Suprapubic skin (tissue), 4 donors: ENCODE measurements at regions not wholly inside any gene's neighbourhood (a gene's known extent, or its start where the extent isn't known, plus 50 kb on each side); places are given as distances from the start of the nearest gene placed in this dataset.

Experiments used
- DNase-seq, 2 donors: peaks; one replicate each; pipeline ENCODE4 v3.0.0-alpha.2; 2019; ENCODE audit warnings: low spot score in 2 of 2
- H3K27ac ChIP-seq: fragments of 200-600 bp; sonication (generic); one replicate; pipeline ENCODE4 v1.5.1; 2019
- H3K27me3 ChIP-seq: fragments of 200-600 bp; sonication (generic); one replicate; pipeline ENCODE4 v1.5.1; 2019
- H3K36me3 ChIP-seq: fragments of 200-600 bp; sonication (generic); one replicate; pipeline ENCODE4 v1.5.1; 2019
- H3K4me1 ChIP-seq: fragments of 200-600 bp; sonication (generic); one replicate; pipeline ENCODE4 v1.5.1; 2019
- H3K4me3 ChIP-seq: fragments of 200-600 bp; sonication (generic); one replicate; pipeline ENCODE4 v1.5.1; 2019; ENCODE audit warnings: mild to moderate bottlenecking
- H3K9me3 ChIP-seq: fragments of 200-600 bp; sonication (generic); one replicate; pipeline ENCODE4 v1.5.1; 2019
- EP300 ChIP-seq: sonication (generic); formaldehyde crosslinking; IDR thresholded peaks from one replicate; pipeline ENCODE4 v1.6.1; 2017; ENCODE audit warnings: antibody characterized with exemption
- POLR2A ChIP-seq, 2 donors: fragments of 450-650 bp; IDR thresholded peaks; one replicate each; pipeline ENCODE4 v1.6.1; 2017; ENCODE audit warnings: antibody characterized with exemption in 2 of 2, mild to moderate bottlenecking in 2 of 2, moderate library complexity in 2 of 2
- POLR2AphosphoS5 ChIP-seq, 3 donors: sonication (generic); formaldehyde crosslinking; IDR thresholded peaks; one replicate each; pipeline ENCODE4 v1.6.1; 2017; ENCODE audit warnings: antibody characterized with exemption in 3 of 3
- WGBS: methylation state at CpG from one replicate; pipeline ENCODE4 v1.1.5; 2018; 5-methylcytosine and 5-hydroxymethylcytosine counted together
- TF ChIP-seq, protein P1 (sequence below), 2 donors: fragments of 200-600 bp in 1 of 2; fragments of 450-650 bp in 1 of 2; sonication (generic) in 1 of 2; IDR thresholded peaks; one replicate each; pipeline ENCODE4 v1.5.1; 2016 to 2019; ENCODE audit warnings: antibody characterized with exemption in 2 of 2, mild to moderate bottlenecking in 1 of 2, moderate library complexity in 1 of 2

DNA sequence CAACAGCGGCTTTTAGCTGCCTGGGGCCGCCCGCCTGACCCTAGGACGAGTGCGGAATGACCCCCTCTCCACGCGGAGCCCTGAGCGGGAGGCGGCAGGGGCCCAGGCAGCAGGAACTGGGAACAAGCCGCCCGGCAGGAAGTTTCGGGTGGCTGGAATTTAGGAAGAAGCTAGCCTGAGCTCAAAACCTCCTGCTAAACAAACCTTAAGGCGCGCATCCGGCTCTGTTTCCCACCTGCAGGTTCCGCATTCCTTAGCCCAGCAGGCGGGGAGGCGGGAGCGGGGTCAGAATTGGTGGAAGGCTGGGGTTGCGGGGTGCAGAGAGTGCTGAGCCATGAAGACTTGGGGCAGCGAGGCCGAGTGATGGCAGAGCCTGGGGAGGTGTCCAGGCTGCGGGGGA is 813.9 kb downstream of the KCNJ18 start:
- H3K27me3 ChIP-seq, result no peaks in the 10 kb centered on the region
- no peak for DNase-seq
- H3K27ac ChIP-seq, result no peak overlapping the region
- no peak overlapping the region for H3K4me3 ChIP-seq
- H3K9me3 ChIP-seq, result peaks cover 6% of the 10 kb centered on the region
- no peaks in the 10 kb centered on the region for H3K4me1 ChIP-seq
- WGBS, result 80% methylated on average over 23 of the region's 23 CpGs
- no peak for TF ChIP-seq POLR2AphosphoS5 (IDR thresholded peaks at IDR 0.05)
- TF ChIP-seq, protein P1, sequence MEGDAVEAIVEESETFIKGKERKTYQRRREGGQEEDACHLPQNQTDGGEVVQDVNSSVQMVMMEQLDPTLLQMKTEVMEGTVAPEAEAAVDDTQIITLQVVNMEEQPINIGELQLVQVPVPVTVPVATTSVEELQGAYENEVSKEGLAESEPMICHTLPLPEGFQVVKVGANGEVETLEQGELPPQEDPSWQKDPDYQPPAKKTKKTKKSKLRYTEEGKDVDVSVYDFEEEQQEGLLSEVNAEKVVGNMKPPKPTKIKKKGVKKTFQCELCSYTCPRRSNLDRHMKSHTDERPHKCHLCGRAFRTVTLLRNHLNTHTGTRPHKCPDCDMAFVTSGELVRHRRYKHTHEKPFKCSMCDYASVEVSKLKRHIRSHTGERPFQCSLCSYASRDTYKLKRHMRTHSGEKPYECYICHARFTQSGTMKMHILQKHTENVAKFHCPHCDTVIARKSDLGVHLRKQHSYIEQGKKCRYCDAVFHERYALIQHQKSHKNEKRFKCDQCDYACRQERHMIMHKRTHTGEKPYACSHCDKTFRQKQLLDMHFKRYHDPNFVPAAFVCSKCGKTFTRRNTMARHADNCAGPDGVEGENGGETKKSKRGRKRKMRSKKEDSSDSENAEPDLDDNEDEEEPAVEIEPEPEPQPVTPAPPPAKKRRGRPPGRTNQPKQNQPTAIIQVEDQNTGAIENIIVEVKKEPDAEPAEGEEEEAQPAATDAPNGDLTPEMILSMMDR (IDR thresholded peaks at IDR 0.05), result no peak
- TF ChIP-seq EP300, result no peak
- TF ChIP-seq POLR2A (IDR thresholded peaks at IDR 0.05), result no peak
- no peaks in the 10 kb centered on the region for H3K36me3 ChIP-seq

DNA sequence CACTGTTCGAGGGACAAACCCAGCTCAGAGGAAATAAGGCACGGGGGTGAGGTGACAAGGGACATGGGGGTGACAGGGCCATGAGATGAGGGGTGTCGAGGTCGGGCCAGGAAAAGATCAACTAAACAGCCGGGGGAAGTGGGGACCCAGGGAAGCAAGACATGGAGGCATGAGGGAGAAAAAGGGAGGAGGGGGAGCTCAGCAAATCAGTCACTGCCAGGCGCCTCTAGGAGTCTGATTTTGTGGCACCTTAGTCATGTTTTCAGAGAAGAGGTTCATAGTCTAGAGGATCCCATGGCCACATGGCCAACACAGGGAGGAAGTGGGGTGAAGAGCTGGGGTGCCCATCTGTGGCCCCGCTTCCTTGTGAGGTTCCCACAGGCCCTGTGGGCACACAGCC is 814.5 kb downstream of the KCNJ18 start:
- no peak for TF ChIP-seq POLR2AphosphoS5 (IDR thresholded peaks at IDR 0.05)
- no peak for TF ChIP-seq POLR2A (IDR thresholded peaks at IDR 0.05)
- TF ChIP-seq, protein P1 (IDR thresholded peaks at IDR 0.05), result no peak
- no peak for TF ChIP-seq EP300
- H3K4me3 ChIP-seq, result no peak overlapping the region
- H3K27me3 ChIP-seq, result no peaks in the 10 kb centered on the region
- DNase-seq, result no peak
- H3K27ac ChIP-seq, result no peak overlapping the region
- no peaks in the 10 kb centered on the region for H3K36me3 ChIP-seq
- WGBS, result 83% methylated on average over 7 of the region's 7 CpGs
- H3K4me1 ChIP-seq, result no peaks in the 10 kb centered on the region
- H3K9me3 ChIP-seq, result peaks cover 6% of the 10 kb centered on the region

DNA sequence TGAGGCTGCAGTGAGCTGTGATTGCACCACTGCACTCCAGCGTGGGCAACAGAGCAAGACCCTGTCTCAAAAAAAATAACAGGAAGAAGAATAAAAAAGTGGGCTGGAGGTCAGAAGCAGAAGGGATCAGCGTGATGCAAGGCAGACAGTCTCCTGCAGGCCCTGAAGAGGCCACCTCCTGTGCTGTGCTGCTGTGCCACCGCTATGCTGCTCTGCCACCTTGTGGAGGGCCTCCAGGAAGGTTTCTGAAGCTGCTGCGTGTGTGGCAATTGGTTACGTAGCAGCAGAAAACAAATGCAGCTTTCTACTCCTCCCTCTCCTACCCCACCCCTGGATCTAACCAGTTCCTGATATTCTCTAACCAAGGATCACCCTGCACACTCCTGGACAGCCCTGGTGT is 815.5 kb downstream of the KCNJ18 start:
- H3K27ac ChIP-seq, result no peak overlapping the region
- no peak for TF ChIP-seq POLR2A (IDR thresholded peaks at IDR 0.05)
- no peak for TF ChIP-seq EP300
- TF ChIP-seq, protein P1 (IDR thresholded peaks at IDR 0.05), result no peak
- TF ChIP-seq POLR2AphosphoS5 (IDR thresholded peaks at IDR 0.05), result no peak
- H3K4me1 ChIP-seq, result no peaks in the 10 kb centered on the region
- peaks cover 3% of the 10 kb centered on the region for H3K9me3 ChIP-seq
- WGBS, result 56% methylated on average over 5 of the region's 5 CpGs
- H3K27me3 ChIP-seq, result no peaks in the 10 kb centered on the region
- H3K36me3 ChIP-seq, result no peaks in the 10 kb centered on the region
- DNase-seq, result no peak
- no peak overlapping the region for H3K4me3 ChIP-seq

DNA sequence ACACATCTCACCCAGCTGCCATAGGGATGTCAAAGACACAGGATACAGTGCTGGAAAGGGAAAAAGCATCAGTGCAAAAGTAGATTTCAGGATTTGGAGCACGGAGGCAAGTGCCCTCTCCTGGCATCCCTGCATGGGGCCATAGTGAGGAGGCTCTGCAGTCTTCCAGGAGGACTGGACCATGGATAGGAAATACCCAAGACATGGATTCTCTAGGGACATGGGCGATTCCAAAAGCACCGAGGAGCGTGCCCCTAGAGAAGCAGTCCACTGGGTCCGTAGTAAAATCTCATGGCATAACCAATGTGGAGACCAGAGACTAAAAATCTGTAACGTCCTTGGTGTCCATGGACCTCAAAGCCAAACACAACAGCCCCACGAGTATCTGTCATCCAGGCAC is 818.2 kb downstream of the KCNJ18 start:
- WGBS, result 66% methylated on average over 7 of the region's 7 CpGs
- TF ChIP-seq POLR2AphosphoS5 (IDR thresholded peaks at IDR 0.05) (no peak), EP300 (no peak), POLR2A (IDR thresholded peaks at IDR 0.05) (no peak)
- TF ChIP-seq, protein P1 (IDR thresholded peaks at IDR 0.05), result no peak
- H3K27ac ChIP-seq, result no peak overlapping the region
- H3K4me1 ChIP-seq, result no peaks in the 10 kb centered on the region
- no peaks in the 10 kb centered on the region for H3K27me3 ChIP-seq
- DNase-seq, result no peak
- no peaks in the 10 kb centered on the region for H3K36me3 ChIP-seq
- H3K9me3 ChIP-seq, result no peaks in the 10 kb centered on the region
- no peak overlapping the region for H3K4me3 ChIP-seq

DNA sequence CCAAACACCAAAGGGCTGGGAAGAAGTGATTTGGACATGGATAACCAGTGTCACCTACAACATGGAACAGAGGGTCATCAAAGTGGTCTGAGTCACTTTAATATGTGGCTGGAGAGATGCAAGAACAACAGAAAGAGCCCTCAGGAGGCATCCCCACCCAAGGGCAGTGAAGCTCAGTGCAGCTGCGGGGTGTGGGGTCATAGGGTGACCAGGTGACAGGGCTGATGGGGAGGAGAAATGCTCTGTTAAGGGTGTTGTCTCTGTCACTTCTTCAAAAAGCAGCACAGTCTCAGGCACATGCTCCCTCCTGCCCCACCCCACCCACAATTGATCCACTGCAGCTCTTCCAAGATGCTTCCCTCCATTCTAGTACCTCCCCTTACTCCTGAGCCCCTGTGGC is 819.1 kb downstream of the KCNJ18 start:
- WGBS, result 100% methylated on average over 1 of the region's 1 CpG
- Histone ChIP-seq H3K4me1 (no peaks in the 10 kb centered on the region), H3K4me3 (no peak overlapping the region), H3K27me3 (no peaks in the 10 kb centered on the region), H3K27ac (no peak overlapping the region), H3K9me3 (no peaks in the 10 kb centered on the region), H3K36me3 (no peaks in the 10 kb centered on the region)
- TF ChIP-seq POLR2A (IDR thresholded peaks at IDR 0.05) (no peak), EP300 (no peak), POLR2AphosphoS5 (IDR thresholded peaks at IDR 0.05) (no peak)
- TF ChIP-seq, protein P1 (IDR thresholded peaks at IDR 0.05), result no peak
- no peak for DNase-seq
